Neural progenitor cell (in vitro differentiated cells): ENCODE measurements at regions not wholly inside any gene's neighbourhood (a gene's known extent, or its start where the extent isn't known, plus 50 kb on each side); places are given as distances from the start of the nearest gene placed in this dataset.

ENCODE experiments used
- EZH2 ChIP-seq: fragments of 200-600 bp; sonication (generic); IDR thresholded peaks from 2 replicates; pipeline ENCODE4 v1.6.1; 2017; ENCODE audit warnings: antibody characterized with exemption, mild to moderate bottlenecking, moderate library complexity
- EZH2phosphoT487 ChIP-seq: fragments of 200-600 bp; sonication (generic); IDR thresholded peaks from 2 replicates; pipeline ENCODE4 v1.6.1; 2017; ENCODE audit warnings: antibody characterized with exemption
- TF ChIP-seq, protein P1 (sequence below): fragments of 200-600 bp; sonication (generic); IDR thresholded peaks from 2 replicates; pipeline ENCODE4 v1.5.1; 2017; ENCODE audit warnings: antibody characterized with exemption, mild to moderate bottlenecking

DNA sequence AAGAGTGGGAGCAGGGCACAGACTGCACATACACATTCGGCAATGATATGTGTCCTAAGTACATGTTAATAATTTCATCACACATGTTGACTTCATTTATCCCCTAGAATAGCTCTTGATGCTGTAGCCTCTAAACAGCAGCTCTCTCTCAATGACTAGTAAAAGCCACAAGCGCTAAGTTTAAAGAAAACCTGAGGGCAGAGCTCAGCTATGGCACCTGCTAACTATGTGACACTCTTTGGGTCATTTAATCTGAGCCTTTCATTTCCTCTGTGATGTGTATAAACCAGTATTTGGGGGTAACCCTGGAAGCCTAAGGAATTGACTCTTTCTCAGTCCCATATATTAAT is 140.6 kb upstream of the MOCS2 start:
- no peak for TF ChIP-seq EZH2phosphoT487
- TF ChIP-seq, protein P1, sequence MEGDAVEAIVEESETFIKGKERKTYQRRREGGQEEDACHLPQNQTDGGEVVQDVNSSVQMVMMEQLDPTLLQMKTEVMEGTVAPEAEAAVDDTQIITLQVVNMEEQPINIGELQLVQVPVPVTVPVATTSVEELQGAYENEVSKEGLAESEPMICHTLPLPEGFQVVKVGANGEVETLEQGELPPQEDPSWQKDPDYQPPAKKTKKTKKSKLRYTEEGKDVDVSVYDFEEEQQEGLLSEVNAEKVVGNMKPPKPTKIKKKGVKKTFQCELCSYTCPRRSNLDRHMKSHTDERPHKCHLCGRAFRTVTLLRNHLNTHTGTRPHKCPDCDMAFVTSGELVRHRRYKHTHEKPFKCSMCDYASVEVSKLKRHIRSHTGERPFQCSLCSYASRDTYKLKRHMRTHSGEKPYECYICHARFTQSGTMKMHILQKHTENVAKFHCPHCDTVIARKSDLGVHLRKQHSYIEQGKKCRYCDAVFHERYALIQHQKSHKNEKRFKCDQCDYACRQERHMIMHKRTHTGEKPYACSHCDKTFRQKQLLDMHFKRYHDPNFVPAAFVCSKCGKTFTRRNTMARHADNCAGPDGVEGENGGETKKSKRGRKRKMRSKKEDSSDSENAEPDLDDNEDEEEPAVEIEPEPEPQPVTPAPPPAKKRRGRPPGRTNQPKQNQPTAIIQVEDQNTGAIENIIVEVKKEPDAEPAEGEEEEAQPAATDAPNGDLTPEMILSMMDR: no peak
- no peak for TF ChIP-seq EZH2
